ENCODE measurements at regions not wholly inside any gene's neighbourhood (a gene's known extent, or its start where the extent isn't known, plus 50 kb on each side); places are given as distances from the start of the nearest gene placed in this dataset.

DNA sequence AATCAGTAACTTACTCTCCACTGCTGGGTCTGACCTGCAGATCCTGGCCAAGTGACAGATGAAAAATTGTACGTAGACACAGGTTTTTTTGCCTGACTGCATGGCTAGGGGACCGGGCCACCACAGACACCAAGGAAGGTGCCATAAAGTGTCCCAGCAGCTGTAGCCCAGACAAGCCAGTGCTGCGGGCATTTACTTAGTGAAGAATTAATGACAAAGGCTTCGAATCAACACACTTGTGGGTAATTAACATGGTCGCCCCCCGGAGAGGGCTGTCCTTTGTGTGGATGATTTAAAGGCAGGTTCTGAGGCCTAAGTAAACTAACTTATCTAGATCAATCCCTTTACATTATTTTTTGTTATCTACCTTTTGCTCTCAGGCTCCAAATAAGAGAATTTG is 1709.1 kb upstream of the LRRTM1 start:
- Histone ChIP-seq H3K4me2 (ENCODE audit: control insufficient read depth, insufficient read depth) (no peak overlapping the region), H4K20me1 (ENCODE audit: control insufficient read depth, insufficient read depth) (no peaks in the 10 kb centered on the region), H3K79me2 (ENCODE audit: control insufficient read depth, insufficient read depth, low read length) (no peaks in the 10 kb centered on the region), H3K27ac (ENCODE audit: control insufficient read depth, insufficient read depth) (no peak overlapping the region), H3K36me3 (ENCODE audit: control insufficient read depth in 2 of 2, insufficient read depth in 2 of 2, low read length in 1 of 2) (no peaks in the 10 kb centered on the region), H3K9me3 (replicated peaks; ENCODE audit: control insufficient read depth, insufficient read depth, low read length) (no peaks in the 10 kb centered on the region), H3K4me3 (no peak overlapping the region), H2AFZ (ENCODE audit: control insufficient read depth, low read depth, low read length) (no peak overlapping the region), H3K9ac (ENCODE audit: control insufficient read depth, insufficient read depth, low read length) (no peak overlapping the region), H3K4me1 (ENCODE audit: control insufficient read depth, insufficient read depth, low read length) (no peaks in the 10 kb centered on the region), H3K27me3 (replicated peaks in 1 of 2; ENCODE audit: control insufficient read depth in 2 of 2, insufficient read depth in 2 of 2, low read length in 1 of 2) (no peaks in the 10 kb centered on the region)
- SMC1A ChIA-PET (ENCODE audit: uncharacterized antibody, unreplicated experiment), result no interaction called here
- no peak for ATAC-seq
- intact Hi-C loops (cut with micrococcal nuclease; ENCODE audit: unreplicated experiment), result no loop called here
- TF ChIP-seq HDAC6 (IDR thresholded peaks at IDR 0.05; ENCODE audit: unreplicated experiment), result no peak
- TF ChIP-seq RAD51 (IDR thresholded peaks at IDR 0.05), result no peak
- TF ChIP-seq REST (IDR thresholded peaks at IDR 0.05; ENCODE audit: low read depth, low read length), result no peak
- no peak for TF ChIP-seq ZBTB11 (CRISPR knock-in tag; IDR thresholded peaks at IDR 0.05)
- TF ChIP-seq YY1 (IDR thresholded peaks at IDR 0.05; ENCODE audit: low read depth, low read length), result no peak
- no peak for TF ChIP-seq MXI1 (IDR thresholded peaks at IDR 0.05; ENCODE audit: low read depth, low read length)
- POLR2A ChIA-PET, result no interaction called here
- WGBS (ENCODE audit: insufficient coverage, insufficient replicate concordance, low lambda C conversion rate, missing lambda C conversion rate), result 20% methylated on average over 6 of the region's 6 CpGs
- BruUV-seq (replicated peaks), result no TSS peak
- CTCF ChIA-PET, result no interaction called here
- no peak for FAIRE-seq
- in situ Hi-C loops (cut with MboI), result no loop called here
- no peak for DNase-seq (ENCODE audit: low read depth, low spot score)
- RAD21 ChIA-PET (ENCODE audit: unreplicated experiment), result no interaction called here
